GM10248 (cell line): ENCODE measurements at regions not wholly inside any gene's neighbourhood (a gene's known extent, or its start where the extent isn't known, plus 50 kb on each side); places are given as distances from the start of the nearest gene placed in this dataset.

Source experiments
- CTCF ChIA-PET: fragments of 300-600 bp; sonication (Branson Sonifier 250); formaldehyde crosslinking; extraction: SDS; loops from one replicate; lab custom pipeline; 2021; ENCODE audit warnings: antibody characterized with exemption; lab: Yijun Ruan, JAX
- POLR2A ChIA-PET: fragments of 350-650 bp; sonication (Branson Sonifier 250); formaldehyde crosslinking; extraction: SDS; loops from one replicate; lab custom pipeline; 2020; ENCODE audit warnings: antibody characterized with exemption; lab: Yijun Ruan, JAX
- DNase-seq: peaks from one replicate; pipeline ENCODE4 v3.0.0; 2012; ENCODE audit errors: extremely low spot score
- CTCF ChIP-seq: IDR thresholded peaks from 2 replicates; pipeline ENCODE4 v1.5.1; 2012; ENCODE audit warnings: mild to moderate bottlenecking, low read depth; ENCODE audit errors: extremely low read depth, missing control alignments, control extremely low read depth

DNA sequence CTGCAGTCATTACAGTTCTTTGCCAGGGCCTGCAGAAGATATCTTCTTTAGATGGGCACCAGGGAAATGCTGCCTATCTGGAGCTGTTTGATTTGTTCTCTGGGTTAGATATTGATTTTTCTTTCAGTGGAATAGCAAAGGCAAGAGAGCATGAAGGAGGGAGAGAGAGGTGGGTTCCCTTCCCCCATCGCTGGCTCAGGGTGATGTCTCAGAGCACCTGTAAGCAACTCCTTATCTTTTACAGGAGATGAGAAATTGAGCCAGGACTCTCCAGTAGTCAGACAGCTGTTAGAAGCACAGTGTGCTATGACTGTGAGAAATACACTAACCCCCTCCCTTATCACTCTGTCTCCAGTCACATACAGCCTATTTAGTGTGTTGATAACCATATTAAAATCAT, 89.3 kb upstream of the SLC24A5 start:
- CTCF ChIA-PET, result no interaction called here
- no peak for TF ChIP-seq CTCF
- DNase-seq, result no peak

DNA sequence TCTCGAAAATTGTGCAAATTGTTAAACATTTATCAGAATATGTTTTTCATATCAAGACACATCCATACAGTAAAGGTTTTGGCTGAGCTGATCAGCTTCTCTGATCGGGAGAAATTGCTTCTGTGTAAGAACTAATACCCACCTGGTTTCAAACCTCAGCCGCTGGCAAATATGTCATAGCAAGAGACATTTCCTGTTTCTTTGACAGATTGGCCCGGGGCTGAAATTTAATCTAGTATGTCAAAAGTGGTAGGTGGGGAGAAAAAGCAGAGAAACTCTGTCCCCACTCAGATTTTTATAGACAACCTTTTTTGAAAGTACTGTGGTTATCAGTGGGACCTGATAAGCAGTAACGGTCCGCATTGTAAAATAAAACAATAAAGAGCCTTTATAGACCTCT, 88.8 kb upstream of the SLC24A5 start:
- ChIA-PET CTCF (no interaction called here), POLR2A (no interaction called here)
- DNase-seq, result no peak
- TF ChIP-seq CTCF, result no peak

More for the DNA sequence above, 89.3 kb upstream of the SLC24A5 start:
- POLR2A ChIA-PET, result no interaction called here

DNA sequence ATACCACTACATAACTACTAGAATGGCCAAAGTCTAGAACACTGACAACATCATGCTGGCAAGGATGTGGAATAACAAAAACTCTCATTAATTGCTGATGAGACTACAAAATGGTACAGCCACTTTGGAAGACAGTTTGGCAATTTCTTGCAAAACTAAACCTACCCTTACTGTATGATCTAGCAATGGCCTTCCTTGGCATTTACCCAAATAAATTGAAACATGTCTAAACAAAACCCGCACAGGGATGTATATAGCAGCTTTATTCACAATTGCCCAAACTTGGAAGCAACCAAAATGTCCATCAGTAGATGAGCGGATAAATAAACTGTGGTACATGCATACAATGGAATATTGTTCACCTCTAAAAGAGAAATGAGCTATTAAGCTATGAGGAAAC, 87.9 kb upstream of the SLC24A5 start:
- TF ChIP-seq CTCF, result no peak
- CTCF ChIA-PET, result no interaction called here
- POLR2A ChIA-PET, result no interaction called here
- DNase-seq, result no peak

GRCh38 chr15:48038221-48038620, 82.6 kb upstream of the SLC24A5 start:
- POLR2A ChIA-PET, result no interaction called here
- CTCF ChIA-PET, result no interaction called here
- TF ChIP-seq CTCF, result no peak
- no peak for DNase-seq

DNA sequence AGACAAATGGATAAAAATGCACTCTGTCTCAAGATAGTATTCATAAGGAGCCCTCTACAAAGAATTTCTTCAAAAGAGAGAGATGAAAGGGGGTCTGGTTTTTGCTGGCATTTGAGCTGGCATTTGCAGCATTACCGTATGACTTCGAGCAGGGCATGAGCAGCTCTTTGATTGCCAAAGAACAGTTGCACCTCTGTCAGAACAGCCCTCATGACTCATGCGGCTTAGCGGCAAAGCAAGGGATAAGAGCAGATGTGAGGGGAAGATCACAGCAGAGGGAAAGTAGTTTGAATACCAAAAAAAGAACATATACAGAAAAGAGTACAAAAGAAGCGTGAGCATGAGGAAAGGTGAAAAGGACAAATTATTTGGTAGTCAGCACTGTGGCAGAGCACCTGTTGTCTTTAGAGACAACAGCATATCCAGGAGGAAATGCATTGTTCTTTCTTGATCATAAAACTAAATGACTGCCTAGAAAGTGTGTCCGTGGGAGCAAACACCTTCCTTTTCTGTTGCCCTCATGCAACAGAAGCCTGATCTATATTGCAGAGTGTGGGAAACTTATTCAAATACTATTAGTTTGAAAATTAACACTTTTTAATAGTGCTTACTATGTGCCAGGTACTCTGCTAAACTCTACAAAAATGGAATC, 80.5 kb upstream of the SLC24A5 start:
- no peak for DNase-seq
- ChIA-PET CTCF (no interaction called here), POLR2A (no interaction called here)
- no peak for TF ChIP-seq CTCF

DNA sequence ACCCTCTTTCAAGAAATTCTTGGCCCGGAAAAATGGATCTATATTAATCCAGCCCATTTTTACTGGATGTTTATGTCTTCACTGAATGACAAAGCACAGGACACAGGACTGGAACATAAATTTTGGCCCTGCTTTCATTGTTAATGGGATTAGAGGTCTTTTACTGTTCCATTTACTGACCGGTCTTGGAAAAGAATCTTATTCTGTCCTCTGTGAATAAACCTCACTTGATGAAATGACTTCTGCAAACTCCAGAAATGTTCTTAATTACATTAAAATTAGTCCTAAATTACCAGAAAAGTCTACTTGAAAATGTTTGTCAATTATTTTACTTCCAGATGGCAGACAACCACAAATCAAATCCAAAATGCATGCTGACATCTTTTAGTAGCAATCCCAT, 79.3 kb upstream of the SLC24A5 start:
- DNase-seq, result no peak
- CTCF ChIA-PET, result interaction anchor here (1.0 kb wide), 1 partner anchor 44 kb away, joined by 4 read pairs; no protein-coding TSS in a partner anchor
- no peak for TF ChIP-seq CTCF
- POLR2A ChIA-PET, result no interaction called here
